DMS 273 (cell line): ENCODE measurements at regions not wholly inside any gene's neighbourhood (a gene's known extent, or its start where the extent isn't known, plus 50 kb on each side); places are given as distances from the start of the nearest gene placed in this dataset.

Source experiments
- DNase-seq: peaks from one replicate; lab custom pipeline; 2025; ENCODE audit not compliant: unreplicated experiment; lab: John Stamatoyannopoulos, UW

GRCh38 chr3:174767853-174768382 is 91.2 kb upstream of the NAALADL2 start:
- no peak for DNase-seq

- no peak for DNase-seq
These were observed 90.0 kb upstream of the NAALADL2 start for GRCh38 chr3:174769171-174769570.

DNA sequence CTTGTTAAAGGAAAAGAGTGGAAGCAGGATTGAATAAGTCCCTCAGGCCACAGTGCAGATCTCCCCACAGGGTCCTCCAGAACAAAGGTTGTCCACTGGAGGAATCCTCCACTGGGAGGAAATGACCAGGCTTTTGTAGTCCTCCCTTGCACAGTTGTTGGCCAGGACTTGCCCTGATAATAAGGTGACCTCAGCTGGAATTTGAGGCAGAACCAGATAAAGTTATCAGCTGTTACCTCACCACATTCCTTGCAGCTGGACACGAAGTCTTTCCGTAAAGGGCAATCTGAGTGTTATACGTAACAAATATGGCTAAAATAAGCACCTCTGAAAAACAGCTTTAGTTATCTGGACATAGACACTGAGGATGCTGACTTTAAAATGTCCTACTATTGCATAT is 83.5 kb upstream of the NAALADL2 start:
- DNase-seq = no peak

- no peak for DNase-seq
These were observed 83.0 kb upstream of the NAALADL2 start for GRCh38 chr3:174776123-174776522.

DNA sequence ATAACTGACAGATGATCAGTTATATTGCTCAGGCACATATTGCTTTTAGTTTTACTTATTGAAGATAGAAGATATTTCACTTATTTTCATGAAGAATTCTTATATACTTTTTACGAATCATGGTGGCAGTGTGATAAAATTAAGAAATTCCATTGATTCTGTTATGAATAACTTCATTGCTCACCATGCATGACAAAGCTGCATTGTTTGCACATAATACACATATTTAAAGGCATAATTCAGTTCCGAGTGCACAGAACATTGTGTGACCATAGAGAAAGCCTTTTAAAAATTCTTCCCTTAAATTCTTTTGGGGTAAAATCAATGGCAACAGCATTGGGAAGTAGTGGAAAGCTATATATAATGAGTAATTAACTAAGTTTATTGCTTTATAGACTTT is 82.5 kb upstream of the NAALADL2 start:
- no peak for DNase-seq

GRCh38 chr3:174777813-174778212 is 81.3 kb upstream of the NAALADL2 start:
- DNase-seq = no peak

GRCh38 chr3:174783502-174783901 is 75.6 kb upstream of the NAALADL2 start:
- no peak for DNase-seq

GRCh38 chr3:174784206-174784934 is 74.8 kb upstream of the NAALADL2 start:
- DNase-seq = no peak

GRCh38 chr3:174786825-174787224 is 72.3 kb upstream of the NAALADL2 start:
- DNase-seq = no peak

GRCh38 chr3:174791161-174791560 is 68.0 kb upstream of the NAALADL2 start:
- no peak for DNase-seq

GRCh38 chr3:174792864-174793263 is 66.3 kb upstream of the NAALADL2 start:
- DNase-seq = no peak
